ENCODE measurements at regions not wholly inside any gene's neighbourhood (a gene's known extent, or its start where the extent isn't known, plus 50 kb on each side); places are given as distances from the start of the nearest gene placed in this dataset.

- no peak for TF ChIP-seq DRAP1 (CRISPR knock-in tag; IDR thresholded peaks at IDR 0.05)
- TF ChIP-seq GFI1 (CRISPR knock-in tag; IDR thresholded peaks at IDR 0.05; ENCODE audit: borderline replicate concordance), result no peak
- TF ChIP-seq NFE2 (CRISPR knock-in tag; IDR thresholded peaks at IDR 0.05), result no peak
- no peak for TF ChIP-seq PBX2 (CRISPR knock-in tag; IDR thresholded peaks at IDR 0.05)
- no peak for TF ChIP-seq ZNF703 (CRISPR knock-in tag; IDR thresholded peaks at IDR 0.05; ENCODE audit: borderline replicate concordance)
- TF ChIP-seq DDIT3 (CRISPR knock-in tag; IDR thresholded peaks at IDR 0.05), result no peak
- no peak for TF ChIP-seq HDAC1 (CRISPR knock-in tag; IDR thresholded peaks at IDR 0.05)
- no peak for TF ChIP-seq CBX5 (CRISPR knock-in tag; IDR thresholded peaks at IDR 0.05; ENCODE audit: borderline replicate concordance)
- TF ChIP-seq RXRA (CRISPR knock-in tag; IDR thresholded peaks at IDR 0.05), result no peak
- no peak for TF ChIP-seq ZNF704 (CRISPR knock-in tag; IDR thresholded peaks at IDR 0.05; ENCODE audit: borderline replicate concordance)
- TF ChIP-seq TSC22D2 (CRISPR knock-in tag; IDR thresholded peaks at IDR 0.05; ENCODE audit: borderline replicate concordance), result no peak
- TF ChIP-seq TCF7L2 (IDR thresholded peaks at IDR 0.05; ENCODE audit: low read depth, low read length), result no peak
These were observed 90.0 kb upstream of the PAX2 start for GRCh38 chr10:100655326-100655759.

Measured in HepG2 (cell line).